Glomerular visceral epithelial cell (primary cell): ENCODE measurements at regions not wholly inside any gene's neighbourhood (a gene's known extent, or its start where the extent isn't known, plus 50 kb on each side); places are given as distances from the start of the nearest gene placed in this dataset.

Experiments
- DNase-seq: peaks from one replicate; pipeline ENCODE4 v3.0.0-alpha.2; 2016; ENCODE audit errors: extremely low spot score

- DNase-seq: no peak
These were observed 553.3 kb upstream of the TNP1 start for GRCh38 chr2:217413193-217413592.

- no peak for DNase-seq
These were observed 552.9 kb upstream of the TNP1 start for GRCh38 chr2:217412721-217413120.

GRCh38 chr2:217412277-217412676 lies 552.4 kb upstream of the TNP1 start:
- DNase-seq: no peak

GRCh38 chr2:217410681-217410960 lies 550.8 kb upstream of the TNP1 start:
- no peak for DNase-seq

- no peak for DNase-seq
These were observed 550.3 kb upstream of the TNP1 start for GRCh38 chr2:217409949-217410680.

- no peak for DNase-seq
These were observed 547.5 kb upstream of the TNP1 start for GRCh38 chr2:217407362-217407761.

- no peak for DNase-seq
These were observed 544.4 kb upstream of the TNP1 start for GRCh38 chr2:217404236-217404760.

- peak; percentile 32 for DNase-seq
These were observed 543.0 kb upstream of the TNP1 start for GRCh38 chr2:217402761-217403383.

GRCh38 chr2:217402144-217402543 lies 542.3 kb upstream of the TNP1 start:
- DNase-seq: no peak

- DNase-seq: peak; percentile 33
These were observed 539.4 kb upstream of the TNP1 start for GRCh38 chr2:217399291-217399690.

GRCh38 chr2:217398860-217399259 lies 539.0 kb upstream of the TNP1 start:
- DNase-seq: no peak

- no peak for DNase-seq
These were observed 538.2 kb upstream of the TNP1 start for GRCh38 chr2:217398101-217398500.

- no peak for DNase-seq
These were observed 536.7 kb upstream of the TNP1 start for GRCh38 chr2:217396586-217396985.

GRCh38 chr2:217396165-217396564 lies 536.3 kb upstream of the TNP1 start:
- no peak for DNase-seq

GRCh38 chr2:217394510-217395351 lies 534.9 kb upstream of the TNP1 start:
- no peak for DNase-seq

- DNase-seq: peak; percentile 89
These were observed 533.7 kb upstream of the TNP1 start for GRCh38 chr2:217393585-217394032.

GRCh38 chr2:217392930-217393584 lies 533.2 kb upstream of the TNP1 start:
- DNase-seq: no peak

- DNase-seq: no peak
These were observed 528.0 kb upstream of the TNP1 start for GRCh38 chr2:217387776-217388387.

- DNase-seq: no peak
These were observed 526.2 kb upstream of the TNP1 start for GRCh38 chr2:217386041-217386440.

GRCh38 chr2:217383620-217384019 lies 523.8 kb upstream of the TNP1 start:
- no peak for DNase-seq

GRCh38 chr2:217382794-217383193 lies 522.9 kb upstream of the TNP1 start:
- DNase-seq: no peak

- no peak for DNase-seq
These were observed 519.9 kb upstream of the TNP1 start for GRCh38 chr2:217379807-217380206.
